ENCODE measurements at regions not wholly inside any gene's neighbourhood (a gene's known extent, or its start where the extent isn't known, plus 50 kb on each side); places are given as distances from the start of the nearest gene placed in this dataset.

GRCh38 chr3:180252683-180253082 is 215.9 kb upstream of the PEX5L start:
- TF ChIP-seq NR2C2 (CRISPR knock-in tag; IDR thresholded peaks at IDR 0.05; ENCODE audit: borderline replicate concordance): no peak
- no peak for TF ChIP-seq ZNF530 (CRISPR knock-in tag; IDR thresholded peaks at IDR 0.05; ENCODE audit: low read depth)
